Panc1 (cell line): ENCODE measurements at regions not wholly inside any gene's neighbourhood (a gene's known extent, or its start where the extent isn't known, plus 50 kb on each side); places are given as distances from the start of the nearest gene placed in this dataset.

Source experiments
- ATAC-seq: fragments of 200-7000 bp; cut with Tn5 transposase; 2 replicates; pipeline ENCODE4 v1.9.1; 2020; ENCODE audit warnings: mild to moderate bottlenecking, moderate library complexity
- BruUV-seq: library from RNA; stranded (reverse); fragments of 400-500 nt; replicated peaks from 2 replicates; lab custom pipeline; 2021; lab: Mats Ljungman, UMichigan
- CTCF ChIA-PET: fragments of 300-600 bp; sonication (Branson Sonifier 250); formaldehyde crosslinking; loops from one replicate; lab custom pipeline; 2022; ENCODE audit warnings: antibody characterized with exemption; lab: Charles Lee
- POLR2A ChIA-PET: fragments of 300-600 bp; sonication (Branson Sonifier 250); formaldehyde crosslinking; loops from one replicate; lab custom pipeline; 2022; ENCODE audit warnings: antibody characterized with exemption; lab: Charles Lee
- DNase-seq: peaks from one replicate; pipeline ENCODE4 v3.0.0-alpha.2; 2010; ENCODE audit warnings: low read depth, low spot score
- H3K27ac ChIP-seq: 2 replicates; pipeline ENCODE4 v1.5.1; 2011; ENCODE audit warnings: mild to moderate bottlenecking, low read length, inconsistent platforms
- H3K27me3 ChIP-seq: fragments of 200-500 bp; sonication (Bioruptor generic); 2 replicates; pipeline ENCODE4 v1.6.0; 2014; ENCODE audit warnings: low read length, inconsistent platforms; ENCODE audit not compliant: control insufficient read depth, insufficient read depth
- H3K36me3 ChIP-seq: fragments of 200-500 bp; sonication (Bioruptor generic); 2 replicates; pipeline ENCODE4 v1.5.1; 2014; ENCODE audit warnings: inconsistent platforms, mild to moderate bottlenecking, low read length, moderate library complexity; ENCODE audit not compliant: control insufficient read depth, insufficient read depth
- H3K4me1 ChIP-seq: 2 replicates; pipeline ENCODE4 v1.5.1; 2011; ENCODE audit warnings: inconsistent platforms, mild to moderate bottlenecking, low read length, moderate library complexity; ENCODE audit not compliant: control insufficient read depth, insufficient read depth
- H3K4me3 ChIP-seq, 2 experiments: 2 replicates each; pipeline ENCODE4 v1.5.1; 2011 to 2012; ENCODE audit warnings: low read depth in 2 of 2, low read length in 2 of 2, mild to moderate bottlenecking in 2 of 2, inconsistent platforms in 1 of 2, moderate library complexity in 1 of 2
- H3K9me3 ChIP-seq: fragments of 200-500 bp; sonication (Bioruptor generic); 2 replicates; pipeline ENCODE4 v1.5.1; 2014; ENCODE audit warnings: low read depth, mild to moderate bottlenecking, inconsistent platforms, low read length, moderate library complexity; ENCODE audit not compliant: control insufficient read depth, insufficient read depth
- CTCF ChIP-seq: fragments of 450-650 bp; IDR thresholded peaks from 2 replicates; pipeline ENCODE4 v1.5.1; 2017; ENCODE audit warnings: mild to moderate bottlenecking
- POLR2AphosphoS5 ChIP-seq: IDR thresholded peaks from 2 replicates; pipeline ENCODE4 v1.6.1; 2012; ENCODE audit warnings: mild to moderate bottlenecking, low read depth, low read length, moderate library complexity
- REST ChIP-seq, 2 experiments: IDR thresholded peaks; 2 replicates each; pipeline ENCODE4 v1.6.1; 2011 to 2012; ENCODE audit warnings: low read depth in 2 of 2, control low read depth in 1 of 2, low read length in 1 of 2, mild to moderate bottlenecking in 1 of 2, moderate library complexity in 1 of 2; ENCODE audit not compliant: insufficient read depth in 1 of 2
- SIN3A ChIP-seq: IDR thresholded peaks from 2 replicates; pipeline ENCODE4 v1.6.1; 2012; ENCODE audit warnings: low read depth, mild to moderate bottlenecking, low read length, moderate library complexity, borderline replicate concordance; ENCODE audit not compliant: insufficient read depth
- TCF7L2 ChIP-seq: IDR thresholded peaks from 2 replicates; pipeline ENCODE4 v1.6.1; 2011; ENCODE audit warnings: mild to moderate bottlenecking, low read depth, low read length, inconsistent platforms
- in situ Hi-C: cut with HindIII; loops from 2 replicates; pipeline ENCODE4 v1.10.0; 2016; ENCODE audit warnings: low sequenced_read_pairs, low pct_unique_long_range_greater_than_20kb
- intact Hi-C: fragments of 100-400 bp; cut with micrococcal nuclease; formaldehyde crosslinking; loops from one replicate; pipeline ENCODE4 v1.10.0; 2022; ENCODE audit not compliant: unreplicated experiment

- H3K4me3 ChIP-seq: no peak overlapping the region
- POLR2A ChIA-PET: interaction anchor here (0.5 kb wide), 1 partner anchor 778 kb away, joined by 5 read pairs; no protein-coding TSS in a partner anchor
- no peaks in the 10 kb centered on the region for H3K27me3 ChIP-seq
- in situ Hi-C loops (no loop called here), intact Hi-C loops (no loop called here)
- no peaks in the 10 kb centered on the region for H3K36me3 ChIP-seq
- ATAC-seq: no peak
- no peaks in the 10 kb centered on the region for H3K9me3 ChIP-seq
- DNase-seq: no peak
- TF ChIP-seq REST (IDR thresholded peaks at IDR 0.05; ENCODE audit: insufficient read depth in 1 of 2, low read depth in 2 of 2, low read length in 1 of 2): no peak
- no peak for TF ChIP-seq TCF7L2
- TF ChIP-seq SIN3A: no peak
- TF ChIP-seq POLR2AphosphoS5: no peak
- TF ChIP-seq CTCF: no peak
- H3K27ac ChIP-seq: no peak overlapping the region
- CTCF ChIA-PET: no interaction called here
- BruUV-seq: no TSS peak
- peaks cover 1% of the 10 kb centered on the region; the same call in 1 of the 2 replicates for H3K4me1 ChIP-seq
Measured at GRCh38 chr6:68045193-68045592, 589.9 kb upstream of the ADGRB3 start.

- no peak for TF ChIP-seq REST (IDR thresholded peaks at IDR 0.05; ENCODE audit: insufficient read depth in 1 of 2, low read depth in 2 of 2, low read length in 1 of 2)
- TF ChIP-seq SIN3A: no peak
- no peak for TF ChIP-seq POLR2AphosphoS5
- TF ChIP-seq CTCF: no peak
- TF ChIP-seq TCF7L2: no peak
Measured at GRCh38 chr6:68044264-68044663, 590.8 kb upstream of the ADGRB3 start.

More at GRCh38 chr6:68044264-68044663, 590.8 kb upstream of the ADGRB3 start:
- Histone ChIP-seq H3K4me1 (peaks cover 3% of the 10 kb centered on the region; the same call in 1 of the 2 replicates), H3K27ac (no peak overlapping the region), H3K4me3 (no peak overlapping the region), H3K36me3 (no peaks in the 10 kb centered on the region), H3K27me3 (no peaks in the 10 kb centered on the region), H3K9me3 (no peaks in the 10 kb centered on the region)
- DNase-seq (no peak), ATAC-seq (no peak)
- in situ Hi-C loops: no loop called here
- BruUV-seq: no TSS peak
- intact Hi-C loops: no loop called here
- CTCF ChIA-PET: no interaction called here
- POLR2A ChIA-PET: no interaction called here
